Fibroblast of skin of scalp (primary cell): ENCODE measurements at regions not wholly inside any gene's neighbourhood (a gene's known extent, or its start where the extent isn't known, plus 50 kb on each side); places are given as distances from the start of the nearest gene placed in this dataset.

Source experiments
- DNase-seq: peaks from one replicate; pipeline ENCODE4 v3.0.0-alpha.2; 2013

DNA sequence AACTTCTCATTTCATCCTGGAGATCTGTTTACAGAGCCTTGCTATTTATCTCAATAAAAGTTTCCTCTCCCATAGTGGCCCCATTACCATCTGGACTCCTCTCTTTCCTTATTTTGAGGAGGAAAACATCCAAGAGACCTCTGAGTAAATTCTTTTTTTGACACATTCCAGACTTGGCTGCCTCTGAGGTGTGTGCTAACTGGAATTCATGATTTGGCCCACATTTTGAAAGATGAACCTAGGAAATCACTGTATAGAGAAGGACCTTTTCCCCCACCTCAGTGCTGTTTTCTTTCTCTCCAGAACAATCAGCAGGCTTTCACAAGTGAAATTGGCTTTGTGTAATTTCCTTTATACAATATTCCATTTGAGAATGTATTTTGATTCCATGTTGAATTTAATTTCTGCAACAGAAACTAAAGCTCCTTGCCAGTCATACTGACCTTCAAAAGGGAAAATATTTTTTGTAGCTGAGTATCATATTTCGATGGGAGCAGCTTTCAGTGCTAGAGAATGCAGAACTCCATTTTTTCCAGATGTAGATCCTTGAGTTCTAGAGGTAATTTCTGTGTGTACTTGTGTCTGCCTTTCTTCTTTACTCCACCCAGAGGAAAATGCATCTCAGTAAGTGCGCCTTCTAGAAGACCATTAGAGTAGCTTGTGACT, 244.9 kb upstream of the RGS6 start:
- DNase-seq: no peak

GRCh38 chr14:71688576-71688975, 243.7 kb upstream of the RGS6 start:
- DNase-seq: peak; percentile 66

GRCh38 chr14:71690478-71690877, 241.8 kb upstream of the RGS6 start:
- DNase-seq: no peak

- peak; percentile 66 for DNase-seq
Measured at GRCh38 chr14:71692496-71692895, 239.7 kb upstream of the RGS6 start.

- peak; percentile 95 for DNase-seq
Measured at GRCh38 chr14:71693381-71693780, 238.8 kb upstream of the RGS6 start.

DNA sequence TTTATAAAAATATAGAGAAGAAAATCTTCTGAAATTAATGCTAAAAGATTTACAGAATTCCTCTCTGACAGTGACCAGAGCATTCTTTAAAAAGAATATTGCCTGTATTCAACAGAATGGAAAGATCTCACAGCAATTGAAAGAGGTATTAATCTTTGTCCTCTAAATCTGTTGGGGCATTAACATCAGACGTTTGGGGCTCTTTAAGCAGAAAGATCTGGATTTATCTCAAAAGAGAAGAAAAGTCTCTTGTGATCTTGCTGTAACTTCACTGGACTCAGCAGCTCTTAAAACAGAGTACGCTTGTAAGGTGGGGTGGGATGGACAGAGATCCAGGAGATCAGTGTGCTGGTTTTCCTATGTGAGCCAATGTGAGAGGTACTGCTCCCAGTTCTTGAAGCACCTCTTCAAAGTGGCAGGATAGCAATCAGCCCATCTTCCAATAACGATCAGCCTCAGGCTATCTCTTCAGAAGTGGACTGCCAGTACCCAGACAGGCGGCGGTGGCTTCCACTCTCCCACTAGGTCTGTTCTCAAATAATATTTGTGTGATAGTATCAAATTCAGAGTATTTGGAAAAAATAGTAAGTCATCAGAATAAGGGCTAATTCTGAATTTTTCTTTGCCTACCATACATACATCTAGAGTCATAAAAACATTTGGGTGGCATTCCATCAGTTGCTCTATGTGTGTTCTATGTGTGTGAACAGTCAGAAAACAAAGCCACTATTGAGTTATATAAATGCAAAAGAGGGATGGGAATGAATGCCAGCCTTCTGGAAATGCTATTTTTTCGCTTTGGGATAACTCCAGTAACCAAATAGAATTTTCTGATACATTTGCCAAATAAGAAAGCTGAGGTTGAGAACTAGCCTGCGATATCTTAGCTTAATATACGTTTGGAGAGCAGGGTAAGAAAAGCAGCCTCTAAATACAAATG, 237.4 kb upstream of the RGS6 start:
- DNase-seq: no peak

- no peak for DNase-seq
Measured at GRCh38 chr14:71695611-71696350, 236.4 kb upstream of the RGS6 start.

DNA sequence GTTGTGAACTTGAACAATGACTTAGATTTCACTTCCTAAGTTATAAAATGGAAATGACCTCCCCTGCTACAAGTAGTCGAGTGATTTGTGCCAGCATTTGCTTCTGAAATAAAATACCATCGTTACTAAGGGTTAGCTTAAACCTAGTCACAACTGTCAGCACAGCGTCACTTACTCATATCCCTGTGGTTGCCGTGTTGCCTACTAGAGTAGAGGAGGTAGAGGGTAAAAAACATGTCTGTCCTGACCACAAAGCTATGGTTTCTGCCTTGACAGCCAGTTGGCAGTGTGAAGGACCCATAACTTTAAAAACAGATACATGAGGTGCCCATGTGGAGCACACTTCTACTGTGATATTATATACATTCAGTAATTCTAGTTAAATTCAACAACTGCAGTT, 234.2 kb upstream of the RGS6 start:
- no peak for DNase-seq

DNA sequence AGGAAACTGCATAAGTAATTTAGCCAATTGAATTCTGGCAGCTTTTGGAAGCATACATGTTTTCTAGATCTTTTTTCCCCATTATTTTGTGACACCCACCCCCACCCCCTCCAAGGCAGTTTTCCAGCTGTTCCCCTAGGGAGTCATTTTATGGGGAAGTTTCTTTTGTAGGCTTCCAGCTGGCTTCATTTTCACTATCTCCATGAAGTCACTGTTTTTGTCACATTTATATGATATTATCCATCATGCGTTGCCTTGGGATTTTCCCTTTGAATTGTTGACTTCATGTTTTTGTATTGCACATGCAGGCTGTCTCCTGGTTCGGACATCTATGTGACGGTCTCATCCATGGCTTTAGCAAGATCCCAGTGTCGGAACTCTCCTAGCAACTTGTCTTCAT, 233.6 kb upstream of the RGS6 start:
- no peak for DNase-seq

GRCh38 chr14:71701990-71702389, 230.2 kb upstream of the RGS6 start:
- no peak for DNase-seq

- DNase-seq: no peak
Measured at GRCh38 chr14:71702786-71703185, 229.4 kb upstream of the RGS6 start.

DNA sequence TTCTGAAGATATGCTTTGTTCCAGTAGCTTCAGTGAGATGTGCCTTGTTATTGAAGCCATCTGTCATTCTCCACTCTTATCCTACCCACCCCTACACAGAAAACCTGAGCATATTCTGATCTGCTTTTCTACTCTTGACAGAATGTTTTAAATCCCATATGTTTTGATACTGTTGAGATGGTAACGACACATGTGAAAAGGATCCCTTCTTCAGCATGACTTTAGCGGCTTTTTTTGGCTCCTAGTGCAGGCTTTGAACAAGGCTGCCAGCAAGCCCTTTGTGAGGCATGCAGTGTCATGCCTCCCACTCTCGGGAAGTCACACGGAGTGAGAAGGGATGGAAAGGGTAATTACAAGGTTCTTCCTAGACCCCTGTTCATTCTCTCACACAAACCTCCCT, 228.8 kb upstream of the RGS6 start:
- peak; percentile 46 for DNase-seq

GRCh38 chr14:71704210-71704609, 228.0 kb upstream of the RGS6 start:
- DNase-seq: no peak

GRCh38 chr14:71705460-71705859, 226.8 kb upstream of the RGS6 start:
- no peak for DNase-seq

- DNase-seq: no peak
Measured at GRCh38 chr14:71709076-71709475, 223.2 kb upstream of the RGS6 start.

- DNase-seq: no peak
Measured at GRCh38 chr14:71709987-71710386, 222.2 kb upstream of the RGS6 start.

- DNase-seq: peak; percentile 54
Measured at GRCh38 chr14:71711125-71711524, 221.1 kb upstream of the RGS6 start.

GRCh38 chr14:71711619-71712018, 220.6 kb upstream of the RGS6 start:
- peak; percentile 97 for DNase-seq

GRCh38 chr14:71712478-71712877, 219.8 kb upstream of the RGS6 start:
- DNase-seq: no peak

- no peak for DNase-seq
Measured at GRCh38 chr14:71713016-71713415, 219.2 kb upstream of the RGS6 start.

- DNase-seq: no peak
Measured at GRCh38 chr14:71713451-71713850, 218.8 kb upstream of the RGS6 start.

- peak; percentile 95 for DNase-seq
Measured at GRCh38 chr14:71714225-71714624, 218.0 kb upstream of the RGS6 start.

- peak; percentile 88 for DNase-seq
Measured at GRCh38 chr14:71716041-71716772, 216.0 kb upstream of the RGS6 start.
